Renal cortical epithelial cell (primary cell): ENCODE measurements at regions not wholly inside any gene's neighbourhood (a gene's known extent, or its start where the extent isn't known, plus 50 kb on each side); places are given as distances from the start of the nearest gene placed in this dataset.

Experiments used
- DNase-seq: peaks from one replicate; pipeline ENCODE4 v3.0.0-alpha.2; 2011; ENCODE audit warnings: low read depth

DNA sequence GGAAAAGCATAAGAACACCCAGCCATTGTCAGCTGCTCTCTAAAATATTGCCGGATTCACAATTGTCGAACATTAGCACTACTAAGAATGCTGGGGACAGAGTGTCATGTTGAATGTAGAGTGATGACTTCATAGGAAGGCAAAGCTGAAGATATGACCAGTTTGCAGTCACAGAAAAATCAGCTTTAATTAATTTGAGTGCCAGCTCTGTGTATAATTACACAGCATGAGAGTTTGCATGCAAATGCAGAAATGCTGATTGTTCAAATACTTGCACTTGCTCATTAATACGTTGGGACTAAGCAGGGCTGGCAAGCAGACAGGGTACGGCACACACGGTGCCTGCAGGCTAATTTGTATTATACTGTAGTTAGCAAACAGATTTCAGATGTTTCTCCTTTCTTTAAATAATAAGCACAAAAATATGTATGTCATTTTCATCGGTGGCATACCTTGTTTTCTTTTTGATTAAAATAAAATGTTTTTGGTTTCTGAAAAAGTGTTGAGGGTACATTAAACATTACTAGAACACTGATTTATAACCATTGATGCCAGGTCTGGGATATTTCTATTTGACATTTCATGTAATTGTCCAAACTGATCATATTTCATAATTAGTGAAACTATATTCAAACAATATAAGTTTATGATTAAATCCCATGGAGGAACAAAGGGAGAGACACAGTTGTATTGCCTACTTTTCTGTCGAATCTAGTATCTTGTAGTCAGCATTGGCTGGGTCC is 99.8 kb upstream of the ADGRL2 start:
- no peak for DNase-seq

DNA sequence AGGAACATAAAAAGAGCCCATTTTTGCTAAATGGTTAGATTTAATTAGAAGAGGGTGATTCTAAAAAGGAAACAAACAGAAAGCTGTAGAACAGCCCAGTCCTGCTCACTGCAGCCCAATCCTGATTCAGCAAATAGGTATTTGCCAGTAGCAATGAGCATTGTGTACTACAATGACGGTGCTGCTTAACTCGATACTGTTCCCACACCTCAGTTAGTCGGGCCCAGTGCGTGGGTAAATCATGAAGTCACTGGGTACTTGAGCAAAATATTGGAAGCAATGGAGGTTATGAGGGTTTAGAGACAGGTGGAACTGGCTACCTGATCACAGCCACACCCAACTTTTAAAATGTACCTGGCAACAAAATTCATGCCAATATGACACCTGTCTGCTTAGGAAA is 101.5 kb upstream of the ADGRL2 start:
- peak; percentile 89 for DNase-seq

DNA sequence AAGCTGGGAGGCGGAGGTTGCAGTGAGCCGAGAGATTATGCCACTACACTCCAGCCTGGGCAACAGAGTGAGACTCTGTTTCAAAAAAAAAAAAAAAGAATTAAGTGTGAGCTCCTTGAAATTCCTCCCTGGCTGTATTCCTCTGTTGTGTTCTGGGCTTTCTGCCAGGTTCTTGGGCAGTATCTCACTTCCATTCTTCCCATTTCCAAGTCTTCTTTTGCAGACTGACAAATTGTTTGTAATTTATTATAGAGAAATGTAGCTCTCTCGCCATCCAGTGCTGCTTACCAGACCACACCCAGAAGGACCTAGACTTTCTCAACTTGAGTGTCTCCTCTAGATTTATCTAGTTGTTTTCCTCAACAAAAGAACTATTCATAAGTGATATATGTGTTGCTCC is 105.0 kb upstream of the ADGRL2 start:
- DNase-seq: peak; percentile 84

DNA sequence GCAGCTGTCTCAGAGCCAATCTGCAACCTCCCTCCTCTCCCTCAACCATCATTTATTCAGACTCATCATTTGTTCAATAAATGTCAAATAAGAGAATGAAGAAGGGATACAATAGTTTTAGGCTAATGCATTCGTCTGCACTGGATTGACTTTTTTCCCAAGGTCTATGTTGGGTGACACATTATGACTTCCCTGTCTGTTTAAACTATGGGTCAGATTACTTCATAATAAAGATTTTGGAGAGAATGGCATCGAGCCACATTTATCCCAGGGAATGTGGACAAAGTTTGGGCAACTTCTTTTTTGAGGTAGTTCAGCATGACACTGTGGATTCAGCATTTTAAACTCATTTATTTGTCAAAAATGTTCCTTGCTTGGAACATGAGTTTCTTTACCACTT is 107.4 kb upstream of the ADGRL2 start:
- DNase-seq: no peak

DNA sequence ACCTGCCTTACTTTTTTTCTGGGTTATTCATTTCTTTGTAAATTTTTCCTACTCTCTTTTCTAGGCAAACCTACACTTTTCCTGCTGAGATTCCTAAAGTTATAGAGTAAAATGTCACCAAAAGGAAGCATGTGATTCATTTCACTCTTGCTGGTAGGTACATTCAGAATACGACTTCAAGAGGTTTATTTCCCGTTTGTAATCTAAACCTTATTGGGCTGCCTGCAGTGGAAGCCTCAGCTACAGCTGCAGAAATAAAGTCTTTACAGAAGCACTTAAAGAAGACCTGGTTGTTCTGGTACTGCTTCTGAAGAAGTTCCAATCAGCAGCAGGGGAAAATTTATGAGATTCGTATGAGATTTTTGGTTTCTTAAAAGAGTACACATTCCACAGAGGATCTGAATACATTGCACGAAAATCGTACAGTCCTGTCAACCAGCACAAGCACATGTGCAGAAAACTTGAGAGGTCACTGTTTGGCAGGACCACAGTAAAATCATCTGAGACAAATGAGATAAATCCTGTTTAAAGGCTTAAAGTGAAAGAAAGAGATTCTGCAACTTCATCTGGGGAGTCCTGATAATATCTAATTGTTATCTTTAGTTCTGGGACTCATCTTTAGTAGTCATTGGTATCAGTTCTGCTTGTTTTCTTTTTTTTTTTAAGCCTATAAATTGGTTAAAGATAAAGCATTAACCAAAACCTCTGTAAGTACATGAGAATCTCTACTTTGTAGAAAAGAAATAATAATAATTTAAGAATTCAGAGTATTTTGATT is 109.9 kb upstream of the ADGRL2 start:
- DNase-seq: no peak

DNA sequence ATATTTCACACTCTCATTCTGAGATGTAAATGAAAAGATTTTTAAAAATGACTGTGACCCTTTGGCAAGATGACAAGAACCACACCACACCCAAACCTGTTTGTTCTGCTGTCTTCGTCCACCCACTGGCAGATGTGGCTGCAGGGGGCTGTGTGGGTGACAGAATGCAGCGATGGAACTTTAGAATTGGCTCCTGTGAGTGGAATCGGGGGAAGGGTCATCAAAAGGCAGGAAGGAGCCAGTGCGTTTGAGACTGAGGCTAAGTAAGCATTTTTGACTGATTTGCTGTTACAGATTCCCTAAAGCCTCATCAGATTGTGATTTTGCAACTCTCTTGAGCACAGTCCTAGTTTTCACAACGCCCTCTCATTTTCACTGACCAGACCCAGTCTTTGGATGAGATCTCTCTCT is 111.2 kb upstream of the ADGRL2 start:
- peak; percentile 47 for DNase-seq

DNA sequence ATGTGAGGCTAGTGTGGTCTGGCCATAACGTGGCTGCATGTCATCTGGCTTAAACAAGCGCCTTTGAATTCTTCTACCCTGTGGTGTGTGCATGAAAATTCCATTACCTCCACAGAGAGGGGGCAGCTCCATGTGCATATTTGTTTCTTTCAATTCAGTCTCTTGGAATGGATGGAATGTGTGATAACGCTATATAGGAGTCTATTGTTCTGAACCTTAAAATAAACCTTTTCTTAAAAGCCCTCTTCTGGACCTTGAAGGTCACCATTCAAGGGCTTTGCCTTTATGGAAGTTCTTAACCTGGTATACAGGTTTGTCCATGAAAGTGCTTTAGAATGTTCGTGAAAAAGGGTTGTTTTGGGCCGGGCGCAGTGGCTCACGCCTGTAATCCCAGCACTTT is 118.2 kb upstream of the ADGRL2 start:
- peak; percentile 60 for DNase-seq

DNA sequence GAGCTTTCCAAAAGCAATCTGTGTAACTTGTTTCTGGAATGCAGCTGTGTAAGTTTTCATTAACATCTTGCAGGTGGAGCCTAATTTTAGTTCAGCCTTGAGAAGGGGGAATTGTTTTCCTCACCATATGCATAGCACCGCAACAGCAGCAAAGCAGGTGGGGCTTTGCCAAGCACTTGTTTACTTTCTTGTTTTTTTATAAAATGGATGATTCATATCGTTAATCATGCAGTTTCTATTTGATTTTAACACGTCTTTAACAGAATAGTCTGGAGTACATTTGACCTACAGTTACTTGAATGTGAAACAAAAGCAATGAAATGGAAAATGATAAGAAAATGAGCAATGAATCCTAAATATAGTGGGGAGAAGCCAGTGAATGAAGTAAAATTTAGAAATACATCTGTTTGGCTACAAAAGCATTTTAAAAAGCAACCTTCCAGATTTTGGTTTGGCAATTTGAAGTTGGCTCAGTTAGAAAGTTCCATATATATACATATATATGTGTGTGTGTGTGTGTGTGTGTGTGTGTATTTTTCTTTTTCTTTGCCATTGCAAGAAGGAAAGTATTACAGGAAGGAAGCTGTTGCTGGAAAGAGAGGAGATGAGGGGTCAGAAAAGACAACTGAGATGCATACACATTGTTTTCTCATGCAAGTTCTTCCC is 119.0 kb upstream of the ADGRL2 start:
- peak; percentile 84 for DNase-seq

DNA sequence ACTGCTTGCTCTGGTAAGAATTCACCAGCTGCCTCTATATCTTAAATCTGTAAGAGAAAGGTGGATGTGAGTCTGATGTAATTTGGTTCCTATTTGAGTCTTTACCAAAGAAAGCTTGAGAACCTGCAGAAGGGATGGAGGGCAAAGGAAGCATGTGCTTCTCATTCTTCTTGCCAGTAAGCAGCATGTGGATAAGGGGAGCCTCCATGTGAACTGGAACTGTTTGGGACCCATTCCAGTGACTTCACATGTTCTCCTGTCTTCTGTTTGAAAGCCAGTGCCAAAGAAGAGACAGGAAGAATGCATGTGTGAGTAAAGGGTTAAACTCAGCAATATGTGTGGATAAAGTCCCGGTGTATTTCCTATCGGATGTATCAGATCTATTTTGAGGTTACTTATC is 119.6 kb upstream of the ADGRL2 start:
- no peak for DNase-seq

DNA sequence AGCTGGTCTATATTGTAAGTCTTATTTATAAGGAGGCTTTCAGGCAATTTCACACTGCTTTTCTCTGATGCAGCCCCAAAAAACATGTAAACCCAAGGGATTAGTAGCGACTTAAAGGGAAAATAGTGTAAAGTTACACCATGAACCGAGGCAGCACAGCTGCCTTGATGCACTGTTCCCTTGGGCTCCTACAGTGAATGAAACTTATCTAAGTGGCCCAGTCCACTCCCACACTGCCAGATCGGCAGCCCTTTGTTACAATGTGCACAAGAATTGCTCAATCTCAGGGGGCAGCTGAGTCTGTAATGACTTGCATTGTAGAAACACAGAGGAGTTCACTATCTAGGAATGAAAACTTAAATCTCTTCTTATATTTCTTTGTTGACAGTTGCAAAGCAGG is 120.8 kb upstream of the ADGRL2 start:
- peak; percentile 49 for DNase-seq

DNA sequence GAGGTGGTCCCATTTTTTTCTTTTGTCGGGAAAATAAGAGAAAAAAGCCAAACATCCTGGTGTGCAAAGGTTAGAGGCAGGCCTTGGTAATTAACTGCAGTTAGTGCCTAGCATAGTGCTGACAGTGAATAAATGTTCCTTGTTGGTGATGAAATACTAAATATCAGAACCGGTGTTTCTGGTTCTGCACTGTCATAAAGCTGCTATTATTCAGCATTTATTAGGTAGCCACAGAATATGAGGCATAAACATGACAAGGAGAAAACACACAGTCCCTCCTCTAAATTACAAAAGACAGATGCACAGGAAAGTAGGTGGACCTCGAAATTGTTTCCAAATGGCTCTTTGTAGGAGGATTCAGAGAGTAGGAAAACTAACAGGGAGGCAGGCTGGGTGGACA is 122.0 kb upstream of the ADGRL2 start:
- no peak for DNase-seq

DNA sequence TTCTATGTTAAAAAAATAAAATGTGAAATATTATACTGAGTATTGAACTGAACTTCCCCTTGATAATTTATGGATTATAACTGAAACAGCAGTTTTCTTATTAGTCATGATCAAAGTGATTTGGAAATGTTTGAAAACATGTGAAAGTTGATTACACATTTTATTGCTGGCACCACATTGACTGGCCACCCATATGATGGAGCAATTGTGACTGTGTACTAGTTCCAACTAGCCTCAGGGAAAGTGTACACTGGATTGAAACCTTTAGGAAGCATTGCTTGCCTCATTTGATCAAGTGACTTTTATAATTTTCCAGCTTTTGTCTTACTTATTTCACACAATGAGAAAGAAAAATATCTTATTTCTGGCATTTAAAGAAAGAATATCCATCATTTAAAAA is 128.0 kb upstream of the ADGRL2 start:
- DNase-seq: peak; percentile 47

DNA sequence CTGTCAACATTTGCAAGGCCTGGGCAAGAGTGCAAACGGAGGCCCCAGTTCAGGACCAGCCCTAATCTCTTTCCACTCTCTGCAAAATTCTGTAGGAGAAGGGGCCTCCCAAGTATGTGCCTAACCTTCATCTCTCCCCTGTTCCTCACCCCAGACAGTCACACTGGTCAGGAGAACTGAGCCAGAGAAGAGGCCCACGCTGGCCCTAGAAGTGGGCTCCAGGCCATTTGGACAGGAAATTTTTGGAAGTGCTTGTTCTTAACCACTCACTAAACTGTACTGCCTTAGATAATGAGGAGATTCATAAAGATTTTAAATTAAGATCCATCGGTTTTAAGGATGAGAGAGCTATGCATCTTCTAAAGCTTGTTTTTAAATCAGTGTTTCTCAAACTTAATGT is 129.7 kb upstream of the ADGRL2 start:
- no peak for DNase-seq

DNA sequence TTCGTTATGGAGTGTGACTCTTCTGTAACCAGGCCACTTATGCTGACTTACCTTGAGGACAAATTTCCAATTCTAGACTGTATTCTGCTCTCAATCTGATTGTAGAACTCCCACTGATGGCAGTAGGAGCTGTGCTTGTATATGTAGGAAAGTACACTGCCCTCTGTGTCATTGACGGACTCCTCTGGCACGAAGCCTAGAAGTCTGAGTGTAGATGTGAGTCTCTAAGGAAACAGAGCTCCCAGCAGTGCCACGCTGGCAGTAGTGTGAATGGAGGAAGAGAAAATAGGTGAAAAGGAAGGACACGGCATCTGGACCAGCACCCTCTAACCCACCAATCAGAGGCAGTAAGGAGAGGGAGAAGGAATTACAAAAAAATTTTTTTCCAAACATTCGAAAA is 130.4 kb upstream of the ADGRL2 start:
- DNase-seq: peak; percentile 96

DNA sequence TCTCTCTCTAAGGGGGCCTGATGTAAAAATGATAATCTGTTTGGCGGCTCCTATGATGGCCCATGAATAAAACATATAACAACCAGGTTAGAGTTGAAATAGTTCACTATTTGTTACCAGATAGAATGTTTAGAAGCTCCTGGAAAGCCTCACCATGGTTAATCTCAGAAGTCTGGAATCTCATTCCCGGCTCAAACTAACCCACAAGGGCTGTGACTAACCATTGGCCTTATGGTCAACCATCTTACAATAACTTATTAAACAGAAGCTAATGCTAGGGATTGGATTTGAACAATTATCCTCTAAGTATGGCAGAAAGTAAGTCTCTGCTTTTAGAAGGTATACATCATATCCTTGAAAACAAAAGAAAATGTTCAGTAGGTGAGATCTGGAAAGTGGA is 134.1 kb upstream of the ADGRL2 start:
- peak; percentile 50 for DNase-seq

DNA sequence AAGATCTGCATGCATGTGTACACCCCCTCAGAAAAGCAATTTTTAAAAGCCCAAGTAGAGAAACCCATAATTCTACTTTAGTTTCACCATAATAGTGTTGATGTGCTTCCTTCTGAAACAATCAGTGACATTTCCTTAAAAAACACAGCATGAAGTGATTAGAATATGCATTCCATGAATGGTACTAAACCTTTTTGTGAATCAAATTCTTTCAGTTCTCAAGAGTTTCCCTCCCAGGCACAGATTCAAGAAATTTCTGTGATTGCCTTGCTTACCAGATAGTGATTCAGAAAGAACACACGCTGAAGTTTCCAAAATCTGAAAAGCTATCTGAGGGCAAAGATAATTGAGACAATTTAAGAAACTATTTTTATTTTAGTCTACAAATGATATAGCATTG is 136.4 kb upstream of the ADGRL2 start:
- no peak for DNase-seq

DNA sequence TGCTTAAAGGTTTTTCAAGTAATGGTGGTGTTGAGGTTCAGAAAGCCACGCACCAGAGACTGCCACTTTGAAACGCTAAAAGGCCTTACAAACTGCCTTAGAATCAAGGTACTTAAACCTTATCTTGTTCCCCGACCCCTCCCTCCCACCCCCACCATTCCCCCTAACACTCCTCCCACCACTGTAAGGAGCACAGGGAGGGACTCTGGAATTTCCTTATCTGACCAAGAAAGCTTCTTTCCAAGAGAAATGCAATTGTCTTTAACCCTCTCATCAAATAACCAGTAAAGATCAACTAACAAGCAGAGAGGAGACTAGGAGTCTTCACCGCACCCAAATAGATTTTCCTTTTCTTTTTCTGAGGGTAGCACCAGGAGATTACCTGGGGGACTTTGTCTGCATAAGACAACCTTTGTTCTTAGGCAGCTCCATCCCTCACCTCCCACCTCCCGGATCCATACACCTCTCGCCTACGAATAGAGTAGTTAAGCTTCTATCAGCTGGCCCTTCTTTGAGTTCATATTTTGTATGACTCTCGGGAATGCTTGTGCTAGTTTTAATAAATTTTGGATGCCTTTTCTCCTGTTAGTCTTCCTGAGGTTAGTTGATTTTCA is 137.7 kb upstream of the ADGRL2 start:
- no peak for DNase-seq

DNA sequence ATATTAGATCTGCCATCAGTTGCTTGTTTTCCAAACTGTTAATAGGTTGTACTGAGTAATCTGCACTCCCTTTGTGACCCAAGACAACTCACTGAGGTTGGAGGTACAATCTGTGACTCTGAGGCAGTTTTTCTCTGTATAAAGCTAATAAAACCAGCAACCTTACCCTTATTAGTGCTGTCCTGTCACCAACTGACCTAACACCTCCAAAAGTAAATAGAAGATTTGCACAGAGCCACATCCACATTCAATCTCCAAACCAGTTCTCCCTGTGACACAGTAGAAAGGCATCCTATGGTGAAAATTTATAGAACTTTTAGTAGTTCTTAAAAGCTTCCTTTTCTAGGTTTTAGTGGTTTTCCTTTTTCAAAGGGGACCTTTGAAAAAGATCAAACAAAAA is 140.4 kb upstream of the ADGRL2 start:
- DNase-seq: peak; percentile 33

DNA sequence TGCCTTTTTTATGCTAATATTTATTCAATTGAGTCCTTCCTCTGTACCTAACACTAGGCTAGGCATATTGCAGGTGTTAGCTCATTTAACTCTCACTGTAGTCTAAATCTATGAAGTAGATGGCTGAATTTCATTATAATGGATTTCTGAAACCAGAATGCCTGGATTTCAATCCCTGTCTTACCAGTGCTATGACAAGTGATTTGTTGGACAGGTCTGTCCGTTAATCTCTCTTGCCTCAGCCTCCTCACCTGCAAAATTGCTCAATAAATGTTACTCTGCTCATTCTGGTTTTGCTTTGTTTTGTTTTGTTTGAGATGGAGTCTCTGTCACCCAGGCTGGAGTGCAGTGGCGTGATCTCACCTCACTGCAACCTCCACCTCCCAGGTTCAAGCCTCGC is 146.1 kb upstream of the ADGRL2 start:
- no peak for DNase-seq

DNA sequence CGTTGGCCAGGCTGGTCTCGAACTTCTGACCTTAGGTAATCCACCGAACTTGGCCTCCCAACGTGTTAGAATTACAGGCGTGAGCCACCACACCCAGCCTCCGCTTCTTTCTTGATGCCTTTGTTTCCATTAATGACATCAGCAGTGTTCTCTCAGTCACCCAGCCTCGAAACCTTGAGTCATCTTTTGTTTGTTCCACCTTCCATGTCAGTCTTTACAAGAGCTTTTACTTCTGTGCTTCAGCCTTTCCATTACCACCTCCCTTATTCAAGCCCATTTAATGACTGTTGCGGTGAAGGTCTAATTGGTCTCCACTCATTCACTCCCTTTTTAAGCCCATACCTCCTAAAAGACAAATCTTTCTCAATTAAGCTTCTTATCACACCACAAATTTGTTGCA is 146.6 kb upstream of the ADGRL2 start:
- DNase-seq: peak; percentile 28

DNA sequence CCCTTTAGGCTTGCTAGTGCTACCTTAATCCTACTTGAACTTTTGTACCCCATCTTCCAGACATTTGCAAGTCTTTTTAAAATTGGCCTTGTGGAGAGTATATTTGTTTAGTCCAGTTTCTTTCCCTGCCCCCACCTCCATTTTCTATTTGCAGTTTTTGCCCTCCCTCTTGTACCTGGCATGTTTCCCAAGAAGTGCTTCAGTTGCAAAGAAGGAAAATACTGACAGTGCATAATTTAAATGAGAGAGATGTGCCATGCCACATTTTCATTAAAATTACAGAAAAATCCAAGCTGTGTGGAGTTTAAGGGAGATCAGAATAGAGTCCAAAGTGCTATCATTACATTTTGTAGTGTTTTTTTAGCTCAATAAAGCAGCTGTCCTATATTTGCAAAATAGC is 150.0 kb upstream of the ADGRL2 start:
- no peak for DNase-seq

DNA sequence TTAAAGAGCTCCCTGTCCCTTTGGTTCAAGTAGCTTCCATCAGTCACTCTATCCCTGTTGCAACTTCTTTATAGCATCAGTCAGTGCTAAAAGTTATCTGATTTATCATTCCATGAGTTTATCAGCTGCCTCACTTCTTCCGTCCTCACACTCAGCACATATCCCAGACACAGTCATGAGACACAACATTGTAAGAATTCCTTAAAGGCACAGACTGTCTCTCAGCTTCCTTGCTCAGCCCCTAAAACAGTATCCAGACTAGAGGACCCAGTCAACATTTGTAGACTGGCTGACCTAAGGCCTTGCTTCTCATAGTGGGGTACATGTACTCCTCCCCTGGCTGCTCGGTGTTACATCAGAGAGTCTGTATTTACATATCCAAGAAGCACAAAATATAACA is 164.9 kb upstream of the ADGRL2 start:
- DNase-seq: no peak

DNA sequence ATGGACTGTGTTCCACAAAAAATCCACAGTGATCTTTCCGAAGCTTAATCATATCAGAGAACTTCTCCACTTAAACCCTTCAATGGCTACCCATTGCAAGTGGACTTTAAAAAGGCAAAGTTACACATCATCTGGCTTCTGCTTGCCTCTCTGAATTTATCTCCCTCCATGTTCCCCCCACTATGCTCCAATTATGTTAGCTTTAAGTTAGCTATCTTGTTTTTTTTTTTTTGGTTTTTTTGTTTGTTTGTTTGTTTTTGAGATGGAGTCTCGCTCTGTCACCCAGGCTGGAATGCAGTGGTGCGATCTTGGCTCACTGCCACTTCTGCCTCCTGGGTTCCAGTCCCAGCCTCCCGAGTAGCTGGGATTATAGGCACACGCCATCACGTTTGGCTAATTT is 166.4 kb upstream of the ADGRL2 start:
- no peak for DNase-seq
